ENCODE measurements at regions not wholly inside any gene's neighbourhood (a gene's known extent, or its start where the extent isn't known, plus 50 kb on each side); places are given as distances from the start of the nearest gene placed in this dataset.

DNA sequence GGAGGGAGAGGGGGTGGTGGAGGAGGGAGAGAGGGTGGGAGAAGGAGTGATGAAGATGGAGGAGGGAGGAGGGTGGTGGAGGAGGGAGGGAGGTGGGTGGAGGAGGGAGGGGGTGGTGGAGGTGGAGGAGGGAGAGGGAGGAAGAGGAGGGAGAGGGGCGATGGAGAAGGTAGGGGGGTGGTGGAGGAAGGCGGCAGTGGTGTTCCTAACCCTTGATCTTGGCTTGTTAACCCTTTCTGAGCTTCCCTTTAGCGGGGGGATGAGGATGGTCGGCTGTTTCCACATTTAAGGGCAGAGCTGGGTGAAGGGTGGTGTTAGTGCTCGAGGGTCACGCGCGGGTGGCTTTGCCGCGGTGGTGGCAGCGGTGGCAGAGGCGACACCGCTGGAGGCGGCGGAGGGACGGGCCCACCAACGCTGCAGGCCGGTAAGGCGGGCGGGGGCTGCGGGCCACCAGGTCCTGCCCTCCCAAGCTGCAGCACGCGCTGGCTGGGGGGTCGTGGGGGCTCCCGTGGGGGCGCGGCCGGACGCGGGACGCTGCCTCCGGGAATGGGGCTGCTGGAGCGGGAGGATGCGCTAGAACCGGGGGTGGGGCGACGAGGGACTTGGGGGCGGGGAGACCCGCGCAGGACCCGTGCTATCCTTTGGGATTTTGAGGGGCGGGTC lies 156.3 kb downstream of the PTPN11 start:
- no peak for TF ChIP-seq CTCF (IDR thresholded peaks at IDR 0.05)
- TF ChIP-seq POLR2A (IDR thresholded peaks at IDR 0.05): no peak
- WGBS, 2 donors: 2 to 4% methylated on average over 5 to 42 of the region's 42 CpGs
- H3K36me3 ChIP-seq (ENCODE audit: low read depth, missing control alignments): no peaks in the 10 kb centered on the region
- H3K27ac ChIP-seq: no peak overlapping the region
- peaks cover 3% of the 10 kb centered on the region for H3K4me1 ChIP-seq
- no peaks in the 10 kb centered on the region for H3K9me3 ChIP-seq
- DNase-seq: no peak
- no peaks in the 10 kb centered on the region for H3K27me3 ChIP-seq
- intact Hi-C loops (cut with DNase I; ENCODE audit: low total_unique reads): no loop called here
- H3K4me3 ChIP-seq: no peak overlapping the region

DNA sequence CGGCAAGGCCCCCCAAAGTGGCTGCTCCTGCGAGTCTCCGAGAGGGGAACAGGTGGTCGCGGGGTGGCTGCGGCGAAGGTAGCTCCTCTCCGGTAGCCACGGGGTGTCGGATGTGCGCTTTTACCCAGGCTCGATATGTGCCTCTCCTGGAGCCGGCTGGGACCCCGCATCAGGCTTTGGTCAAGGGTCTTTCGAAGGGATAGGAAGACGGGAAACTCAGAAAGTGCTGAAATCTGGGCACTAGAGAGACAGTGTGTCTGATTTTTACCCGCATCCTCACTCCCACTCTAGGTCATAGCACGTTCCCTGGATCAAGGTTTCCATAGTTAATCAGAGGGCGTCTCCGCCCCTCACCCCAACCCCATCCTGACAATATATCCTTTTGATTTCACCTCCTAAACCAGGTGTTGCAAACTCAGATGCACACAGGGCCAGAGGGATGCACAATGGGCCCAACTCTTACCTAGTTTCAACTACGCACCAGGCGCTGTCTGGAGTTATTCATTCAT lies 156.9 kb downstream of the PTPN11 start:
- no peaks in the 10 kb centered on the region for H3K27me3 ChIP-seq
- TF ChIP-seq CTCF (IDR thresholded peaks at IDR 0.05): no peak
- TF ChIP-seq POLR2A (IDR thresholded peaks at IDR 0.05): no peak
- 15 to 28% methylated on average over 11 to 22 of the region's 22 CpGs for WGBS, 2 donors

DNA sequence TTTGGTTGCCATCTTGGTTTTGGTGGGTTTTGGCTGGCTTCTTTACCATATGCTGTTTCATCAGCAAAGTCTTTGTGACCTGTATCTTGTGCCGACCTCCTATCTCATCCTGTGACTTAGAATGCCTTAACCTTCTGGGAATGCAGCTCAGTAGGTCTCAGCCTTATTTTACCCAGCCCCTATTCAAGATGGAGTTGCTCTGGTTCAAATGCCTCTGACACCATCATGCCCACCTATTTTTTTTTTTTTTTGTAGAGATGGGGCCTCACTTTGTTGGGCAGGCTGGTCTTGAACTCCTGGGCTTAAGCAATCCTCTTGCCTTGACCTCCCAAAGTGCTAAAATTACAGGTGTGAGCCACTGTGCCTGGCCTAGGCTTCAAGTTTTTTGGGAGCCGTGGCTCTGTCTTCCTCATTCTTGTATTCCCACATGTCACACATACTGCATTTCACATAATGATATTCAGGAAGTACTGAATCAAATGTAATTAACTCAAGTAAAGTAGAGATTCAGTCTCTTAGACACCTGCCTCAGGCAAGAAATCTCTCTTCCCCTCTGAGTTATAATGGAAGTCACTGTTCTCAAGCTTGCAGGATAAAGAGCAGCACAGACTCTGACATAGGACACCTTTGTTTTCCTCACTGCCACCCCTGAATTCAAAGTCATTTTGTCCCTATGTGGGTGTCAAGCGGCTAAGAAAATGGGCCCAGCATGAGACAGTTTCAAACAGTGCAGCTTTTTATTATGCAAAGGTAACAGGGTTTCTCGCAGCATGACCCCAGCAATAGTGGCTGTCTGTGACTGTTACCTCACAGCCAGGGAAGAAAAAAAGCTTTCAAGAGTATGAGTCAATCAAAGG lies 159.0 kb downstream of the PTPN11 start:
- 53 to 61% methylated on average over 4 of the region's 4 CpGs for WGBS, 2 donors
- Histone ChIP-seq H3K9me3 (no peaks in the 10 kb centered on the region), H3K4me1 (peaks cover 3% of the 10 kb centered on the region), H3K27ac (no peak overlapping the region), H3K4me3 (no peak overlapping the region), H3K36me3 (ENCODE audit: low read depth, missing control alignments) (no peaks in the 10 kb centered on the region), H3K27me3 (no peaks in the 10 kb centered on the region)
- intact Hi-C loops (cut with DNase I; ENCODE audit: low total_unique reads): no loop called here
- TF ChIP-seq CTCF (IDR thresholded peaks at IDR 0.05): no peak
- no peak for DNase-seq

More for the DNA sequence above, 156.9 kb downstream of the PTPN11 start:
- no peak for DNase-seq
- H3K4me1 ChIP-seq: peaks cover 3% of the 10 kb centered on the region
- H3K27ac ChIP-seq: no peak overlapping the region
- no peak overlapping the region for H3K4me3 ChIP-seq
- H3K36me3 ChIP-seq (ENCODE audit: low read depth, missing control alignments): no peaks in the 10 kb centered on the region
- H3K9me3 ChIP-seq: no peaks in the 10 kb centered on the region
- intact Hi-C loops (cut with DNase I; ENCODE audit: low total_unique reads): no loop called here

DNA sequence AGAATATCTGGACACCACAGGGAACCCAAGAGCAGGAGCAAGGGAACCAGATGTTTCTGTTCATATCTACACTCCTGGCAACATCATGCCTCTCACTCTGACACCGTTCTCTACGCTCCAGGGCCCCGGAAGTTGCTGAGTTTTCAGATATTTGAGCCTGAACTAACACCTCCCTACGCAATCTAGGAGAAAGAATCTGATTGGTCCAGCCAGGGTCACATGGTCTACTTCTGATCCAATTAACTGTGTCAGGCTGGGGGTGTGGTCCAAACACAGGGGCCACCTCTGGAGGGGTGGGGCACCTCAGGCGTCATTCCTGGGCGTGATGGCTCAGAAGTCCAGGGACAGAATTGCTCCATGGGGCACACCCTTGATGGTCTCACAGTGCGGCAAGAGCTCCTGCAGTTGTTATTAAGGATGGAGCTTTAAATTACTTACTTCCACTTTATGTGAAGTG lies 165.5 kb downstream of the PTPN11 start:
- 31 to 54% methylated on average over 7 of the region's 7 CpGs for WGBS, 2 donors
- intact Hi-C loops (cut with DNase I; ENCODE audit: low total_unique reads): no loop called here
- no peak for TF ChIP-seq POLR2A (IDR thresholded peaks at IDR 0.05)
- no peak for TF ChIP-seq CTCF (IDR thresholded peaks at IDR 0.05)
- H3K4me1 ChIP-seq: no peaks in the 10 kb centered on the region
- H3K27ac ChIP-seq: no peak overlapping the region
- no peaks in the 10 kb centered on the region for H3K9me3 ChIP-seq
- DNase-seq: peak; percentile 84
- no peaks in the 10 kb centered on the region for H3K27me3 ChIP-seq
- no peaks in the 10 kb centered on the region for H3K36me3 ChIP-seq (ENCODE audit: low read depth, missing control alignments)
- peak overlapping the region in 1 of 2 donors; percentile 5 for H3K4me3 ChIP-seq
